ENCODE measurements at regions not wholly inside any gene's neighbourhood (a gene's known extent, or its start where the extent isn't known, plus 50 kb on each side); places are given as distances from the start of the nearest gene placed in this dataset.
"Not testable (repeated sequence)": the region's sequence is repeated elsewhere in the genome, so short reads cannot be mapped to it uniquely, and the experiment has no call there.

GRCh38 chr18:76307293-76307690, 187.8 kb downstream of the ZNF516 start:
- no peak for ATAC-seq

GRCh38 chr18:76306685-76307292, 188.3 kb downstream of the ZNF516 start:
- ATAC-seq, result no peak

- no peak for ATAC-seq
Observed at GRCh38 chr18:76285866-76286265, 209.2 kb downstream of the ZNF516 start.

- ATAC-seq, result no peak
Observed at GRCh38 chr18:76281565-76281964, 213.5 kb downstream of the ZNF516 start.

- ATAC-seq, result no peak
Observed at GRCh38 chr18:76277801-76278200, 217.2 kb downstream of the ZNF516 start.

GRCh38 chr18:76275727-76276313, 219.2 kb downstream of the ZNF516 start:
- ATAC-seq, result no peak

GRCh38 chr18:76274468-76275289, 220.4 kb downstream of the ZNF516 start:
- ATAC-seq, result peak; percentile 36

GRCh38 chr18:76273956-76274355, 221.1 kb downstream of the ZNF516 start:
- ATAC-seq, result no peak

GRCh38 chr18:76273036-76273545, 222.0 kb downstream of the ZNF516 start:
- no peak for ATAC-seq

- ATAC-seq, result not testable (repeated sequence)
Observed at GRCh38 chr18:76267423-76267822, 227.6 kb downstream of the ZNF516 start.

GRCh38 chr18:76266236-76266991, 228.6 kb downstream of the ZNF516 start:
- no peak for ATAC-seq

GRCh38 chr18:76265497-76266235, 229.4 kb downstream of the ZNF516 start:
- no peak for ATAC-seq

- ATAC-seq, result no peak
Observed at GRCh38 chr18:76264876-76265250, 230.2 kb downstream of the ZNF516 start.

GRCh38 chr18:76264198-76264875, 230.7 kb downstream of the ZNF516 start:
- peak; percentile 48 for ATAC-seq

GRCh38 chr18:76263046-76264005, 231.7 kb downstream of the ZNF516 start:
- ATAC-seq, result no peak

GRCh38 chr18:76260941-76261472, 234.0 kb downstream of the ZNF516 start:
- no peak for ATAC-seq

GRCh38 chr18:76259711-76260110, 235.3 kb downstream of the ZNF516 start:
- no peak for ATAC-seq

- ATAC-seq, result no peak
Observed at GRCh38 chr18:76259096-76259495, 235.9 kb downstream of the ZNF516 start.

- ATAC-seq, result no peak
Observed at GRCh38 chr18:76258209-76258608, 236.8 kb downstream of the ZNF516 start.

GRCh38 chr18:76255070-76255683, 239.9 kb downstream of the ZNF516 start:
- no peak for ATAC-seq

All from esophagus mucosa (tissue), 1 donor.